Spleen (tissue), 11 donors: ENCODE measurements at regions not wholly inside any gene's neighbourhood (a gene's known extent, or its start where the extent isn't known, plus 50 kb on each side); places are given as distances from the start of the nearest gene placed in this dataset.
"Not testable (repeated sequence)": the region's sequence is repeated elsewhere in the genome, so short reads cannot be mapped to it uniquely, and the experiment has no call there.

Experiments
- DNase-seq: peaks from one replicate; pipeline ENCODE4 v3.0.0-alpha.2; 2020
- H3K27ac ChIP-seq, 8 donors: fragments of 200-600 bp; sonication (generic) in 7 of 8; 1 replicate in 4 of 8; 2 replicates in 4 of 8; pipeline versions ENCODE4 v1.5.0 to v1.8.0; 2016 to 2021; ENCODE audit warnings: inconsistent platforms in 4 of 8, mild to moderate bottlenecking in 4 of 8, moderate library complexity in 1 of 8
- H3K27me3 ChIP-seq, 7 donors: fragments of 200-600 bp; sonication (generic) in 6 of 7; replicated peaks in 1 of 7; 1 replicate in 4 of 7; 2 replicates in 3 of 7; pipeline versions ENCODE4 v1.5.0 to v1.8.0; 2016 to 2021; ENCODE audit warnings: inconsistent platforms in 3 of 7, mild to moderate bottlenecking in 1 of 7
- H3K36me3 ChIP-seq, 6 donors: fragments of 200-600 bp; sonication (generic) in 5 of 6; 1 replicate in 4 of 6; 2 replicates in 2 of 6; pipeline versions ENCODE4 v1.5.0 to v1.8.0; 2016 to 2021; ENCODE audit warnings: inconsistent platforms in 2 of 6
- H3K4me1 ChIP-seq, 6 donors: fragments of 200-600 bp; sonication (generic) in 5 of 6; 1 replicate in 3 of 6; 2 replicates in 3 of 6; pipeline versions ENCODE4 v1.5.0 to v1.8.0; 2016 to 2021; ENCODE audit warnings: inconsistent platforms in 3 of 6
- H3K4me3 ChIP-seq, 8 donors: fragments of 200-600 bp; sonication (generic) in 7 of 8; 1 replicate in 4 of 8; 2 replicates in 4 of 8; pipeline versions ENCODE4 v1.5.0 to v1.8.0; 2016 to 2021; ENCODE audit warnings: inconsistent platforms in 4 of 8, mild to moderate bottlenecking in 4 of 8, moderate library complexity in 2 of 8
- H3K9me3 ChIP-seq, 8 donors: fragments of 200-600 bp; sonication (generic) in 7 of 8; 1 replicate in 4 of 8; 2 replicates in 4 of 8; pipeline versions ENCODE4 v1.5.0 to v1.8.0; 2016 to 2021; ENCODE audit warnings: inconsistent platforms in 4 of 8
- POLR2A ChIP-seq, 3 donors: fragments of 450-650 bp; IDR thresholded peaks; one replicate each; pipeline ENCODE4 v1.5.1; 2017; ENCODE audit warnings: antibody characterized with exemption in 3 of 3, mild to moderate bottlenecking in 1 of 3
- POLR2AphosphoS5 ChIP-seq, 3 donors: sonication (generic); formaldehyde crosslinking; IDR thresholded peaks; one replicate each; pipeline ENCODE4 v1.5.1; 2017; ENCODE audit warnings: antibody characterized with exemption in 3 of 3
- WGBS, 5 donors: extraction: QIAGEN DNeasy Blood & Tissue Kit in 3 of 5; methylation state at CpG; one replicate each; pipeline versions ENCODE4 v1.1.5 to v1.1.7; 2013 to 2018; 5-methylcytosine and 5-hydroxymethylcytosine counted together
- intact Hi-C: fragments of 100-400 bp; cut with DNase I; formaldehyde crosslinking; loops from one replicate; pipeline ENCODE4 v1.15.0; 2023; ENCODE audit warnings: low total_unique reads
- TF ChIP-seq, protein P1 (sequence below), 11 experiments: fragments of 200-600 bp in 7 of 11; fragments of 450-650 bp in 4 of 11; sonication (generic) in 4 of 11; IDR thresholded peaks in 8 of 11; conservative IDR thresholded peaks in 3 of 11; 1 replicate in 7 of 11; 2 replicates in 4 of 11; pipeline versions ENCODE4 v1.4.0 to v1.8.0; 2016 to 2021; ENCODE audit warnings: antibody characterized with exemption in 11 of 11, inconsistent platforms in 4 of 11, mild to moderate bottlenecking in 1 of 11
- donor health status: healthy with polysubstance abuse.
- donor health status: DM: no; HTN: no; CAD: no; lungs with moderate emphysema.
- donor health status: DM: no; HTN: no; CAD: no.
- donor health status: Bipolar disorder and iron deficiency.
- donor health status: healthy.
- donor health status: DM: no; HTN: no; CAD: no.
- donor health status: DM: yes; HTN: yes; CAD: no.

DNA sequence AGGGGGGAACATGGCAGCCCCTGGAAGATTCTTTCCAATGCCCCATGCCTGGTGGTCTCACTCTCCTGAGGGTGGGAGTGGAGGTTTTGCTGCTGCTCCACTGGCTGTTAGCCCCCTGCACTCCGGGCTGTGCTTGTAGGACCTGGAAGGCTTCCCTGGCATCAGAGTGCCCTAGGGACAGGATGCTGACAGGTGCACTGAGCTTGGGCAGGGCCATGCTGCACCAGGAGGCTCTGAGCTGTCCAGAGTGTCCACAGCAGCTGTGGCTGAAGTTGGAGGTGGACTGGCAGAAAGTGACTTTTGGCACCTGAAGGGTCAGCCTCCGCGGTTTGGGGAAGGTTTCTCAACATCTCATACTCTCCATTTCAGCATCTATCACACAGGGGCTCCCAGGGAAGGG is 249.1 kb downstream of the GADD45G start:
- Histone ChIP-seq H3K9me3 (no peaks in the 10 kb centered on the region), H3K27ac (no peak overlapping the region), H3K27me3 (peaks cover 0 to 4% (median 0%) of the 10 kb centered on the region in 7 donors), H3K36me3 (no peaks in the 10 kb centered on the region), H3K4me1 (no peaks in the 10 kb centered on the region), H3K4me3 (no peak overlapping the region)
- intact Hi-C loops: no loop called here
- 87 to 95% (median 90%) methylated on average over 1 to 3 of the region's 3 CpGs for WGBS, 5 donors
- TF ChIP-seq POLR2AphosphoS5 (IDR thresholded peaks at IDR 0.05) (no peak), POLR2A (IDR thresholded peaks at IDR 0.05) (no peak)
- TF ChIP-seq, protein P1, sequence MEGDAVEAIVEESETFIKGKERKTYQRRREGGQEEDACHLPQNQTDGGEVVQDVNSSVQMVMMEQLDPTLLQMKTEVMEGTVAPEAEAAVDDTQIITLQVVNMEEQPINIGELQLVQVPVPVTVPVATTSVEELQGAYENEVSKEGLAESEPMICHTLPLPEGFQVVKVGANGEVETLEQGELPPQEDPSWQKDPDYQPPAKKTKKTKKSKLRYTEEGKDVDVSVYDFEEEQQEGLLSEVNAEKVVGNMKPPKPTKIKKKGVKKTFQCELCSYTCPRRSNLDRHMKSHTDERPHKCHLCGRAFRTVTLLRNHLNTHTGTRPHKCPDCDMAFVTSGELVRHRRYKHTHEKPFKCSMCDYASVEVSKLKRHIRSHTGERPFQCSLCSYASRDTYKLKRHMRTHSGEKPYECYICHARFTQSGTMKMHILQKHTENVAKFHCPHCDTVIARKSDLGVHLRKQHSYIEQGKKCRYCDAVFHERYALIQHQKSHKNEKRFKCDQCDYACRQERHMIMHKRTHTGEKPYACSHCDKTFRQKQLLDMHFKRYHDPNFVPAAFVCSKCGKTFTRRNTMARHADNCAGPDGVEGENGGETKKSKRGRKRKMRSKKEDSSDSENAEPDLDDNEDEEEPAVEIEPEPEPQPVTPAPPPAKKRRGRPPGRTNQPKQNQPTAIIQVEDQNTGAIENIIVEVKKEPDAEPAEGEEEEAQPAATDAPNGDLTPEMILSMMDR (IDR thresholded peaks at IDR 0.05 in 8 of 11, conservative IDR thresholded peaks at IDR 0.05 in 3 of 11): no peak
- peak; percentile 40 for DNase-seq

DNA sequence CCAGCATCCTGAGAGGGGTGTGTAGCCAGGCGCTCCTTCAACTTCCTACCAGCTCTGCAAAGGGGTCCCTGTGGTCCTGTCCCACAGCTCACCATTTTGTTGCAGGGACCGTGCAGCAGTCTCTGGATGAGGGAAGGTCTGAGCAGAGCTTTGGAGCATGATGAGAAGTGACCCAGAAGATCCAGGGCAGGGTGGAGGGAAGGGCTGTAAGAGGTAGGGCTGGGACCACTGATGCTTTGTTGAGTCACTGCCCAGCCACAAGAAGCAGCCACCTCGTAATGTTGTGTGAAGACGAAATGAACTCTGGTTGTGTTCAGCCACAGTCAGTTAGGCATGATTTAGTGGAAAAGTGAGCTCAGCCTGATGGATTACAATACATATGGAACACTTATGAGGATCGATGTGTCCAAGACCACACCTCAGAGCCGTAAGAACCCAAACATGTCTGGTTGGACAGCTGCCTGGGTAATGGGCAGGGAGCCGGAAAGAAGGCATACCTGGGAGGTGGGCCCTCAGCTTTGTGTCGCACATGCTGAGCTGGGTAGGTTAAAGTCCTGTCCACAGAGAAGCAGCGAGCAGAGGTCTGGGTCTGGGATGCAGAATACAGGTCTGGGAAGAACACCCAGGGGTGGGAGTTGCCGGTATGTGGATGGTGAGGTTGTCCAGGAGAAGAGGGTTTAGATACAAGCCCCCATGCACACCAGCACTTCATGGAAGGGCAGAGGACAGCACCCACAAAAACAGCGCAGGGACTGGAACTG is 250.1 kb downstream of the GADD45G start:
- WGBS, 5 donors: 80 to 96% (median 88%) methylated on average over 10 to 11 of the region's 11 CpGs

DNA sequence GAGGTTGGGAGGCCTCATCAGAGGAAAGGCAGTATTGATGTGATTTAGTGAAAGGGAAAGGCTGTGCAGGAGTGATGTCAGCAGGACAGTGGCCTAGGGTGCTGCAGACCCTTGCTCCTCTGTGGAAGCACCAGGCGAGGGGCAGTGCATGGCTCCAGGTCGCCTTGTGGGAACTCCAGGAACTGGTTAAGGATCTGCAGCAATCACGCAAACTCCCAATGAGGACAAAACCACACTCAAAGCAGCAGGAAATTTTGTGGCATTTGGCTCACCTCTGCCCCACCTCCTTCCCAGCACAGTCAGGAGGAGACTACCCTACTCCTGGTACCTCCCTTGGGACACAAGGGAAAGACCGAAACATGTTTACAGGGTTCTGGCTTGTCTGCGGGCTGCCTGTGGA is 251.5 kb downstream of the GADD45G start:
- intact Hi-C loops, H3K4me3 ChIP-seq, H3K27ac ChIP-seq, H3K9me3 ChIP-seq, H3K36me3 ChIP-seq, H3K4me1 ChIP-seq: not testable (repeated sequence)
- H3K27me3 ChIP-seq: peaks cover 0 to 11% (median 0%) of the 10 kb centered on the region in 7 donors
- 76 to 91% (median 88%) methylated on average over 5 of the region's 5 CpGs for WGBS, 5 donors
- DNase-seq: peak; percentile 38

More for the DNA sequence above, 250.1 kb downstream of the GADD45G start:
- Histone ChIP-seq H3K4me3 (no peak overlapping the region), H3K27me3 (peaks cover 0 to 4% (median 0%) of the 10 kb centered on the region in 7 donors), H3K9me3 (no peaks in the 10 kb centered on the region), H3K36me3 (no peaks in the 10 kb centered on the region), H3K27ac (no peak overlapping the region), H3K4me1 (no peaks in the 10 kb centered on the region)
- TF ChIP-seq, protein P1 (IDR thresholded peaks at IDR 0.05 in 8 of 11, conservative IDR thresholded peaks at IDR 0.05 in 3 of 11): no peak
- TF ChIP-seq POLR2AphosphoS5 (IDR thresholded peaks at IDR 0.05) (no peak), POLR2A (IDR thresholded peaks at IDR 0.05) (no peak)
- DNase-seq: peak; percentile 16
- intact Hi-C loops: no loop called here

DNA sequence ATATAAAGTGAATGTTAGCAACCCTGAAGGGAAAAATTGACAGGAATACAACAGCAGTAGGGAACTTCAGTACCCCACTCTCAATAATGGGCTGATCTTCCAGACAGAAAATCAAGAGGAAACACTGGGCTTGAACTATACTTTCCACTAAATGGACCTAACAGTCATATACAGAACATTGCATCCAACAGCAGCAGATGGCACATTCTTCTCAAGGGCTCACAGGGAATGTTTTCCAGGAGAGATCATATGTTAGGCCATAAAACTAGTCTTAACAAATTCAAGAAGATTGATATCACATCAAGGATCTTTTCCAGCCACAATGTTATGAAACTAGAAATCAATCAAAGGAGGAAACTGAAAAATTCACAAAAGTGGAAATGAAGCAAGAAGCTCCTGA is 252.1 kb downstream of the GADD45G start:
- intact Hi-C loops, H3K4me3 ChIP-seq, H3K9me3 ChIP-seq, H3K36me3 ChIP-seq, H3K4me1 ChIP-seq, DNase-seq, H3K27ac ChIP-seq: not testable (repeated sequence)
- peaks cover 0 to 11% (median 0%) of the 10 kb centered on the region in 7 donors for H3K27me3 ChIP-seq

DNA sequence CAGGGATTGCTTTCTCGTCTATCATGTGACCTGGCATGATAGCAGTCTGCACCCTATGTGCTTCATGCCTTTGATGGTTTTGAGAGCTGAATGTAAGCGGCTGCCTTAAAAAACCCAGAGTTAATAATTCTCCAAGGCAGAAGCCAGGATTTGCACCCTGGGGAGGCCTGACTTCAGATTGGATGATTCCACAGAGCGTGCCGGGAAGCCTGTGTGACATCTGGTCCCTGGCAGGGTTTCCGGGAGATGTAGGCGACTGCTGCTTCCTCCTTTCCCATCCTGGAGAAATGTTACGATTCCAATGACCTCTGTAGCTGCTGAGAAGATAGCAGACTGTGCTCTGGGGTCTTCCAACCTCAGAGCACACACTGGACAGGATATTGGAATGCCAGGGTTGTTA is 255.0 kb downstream of the GADD45G start:
- H3K27ac ChIP-seq, H3K4me1 ChIP-seq, intact Hi-C loops, H3K36me3 ChIP-seq, H3K4me3 ChIP-seq, H3K9me3 ChIP-seq, H3K27me3 ChIP-seq: not testable (repeated sequence)
- 70 to 81% (median 73%) methylated on average over 7 of the region's 7 CpGs for WGBS, 5 donors
- DNase-seq: peak; percentile 17

DNA sequence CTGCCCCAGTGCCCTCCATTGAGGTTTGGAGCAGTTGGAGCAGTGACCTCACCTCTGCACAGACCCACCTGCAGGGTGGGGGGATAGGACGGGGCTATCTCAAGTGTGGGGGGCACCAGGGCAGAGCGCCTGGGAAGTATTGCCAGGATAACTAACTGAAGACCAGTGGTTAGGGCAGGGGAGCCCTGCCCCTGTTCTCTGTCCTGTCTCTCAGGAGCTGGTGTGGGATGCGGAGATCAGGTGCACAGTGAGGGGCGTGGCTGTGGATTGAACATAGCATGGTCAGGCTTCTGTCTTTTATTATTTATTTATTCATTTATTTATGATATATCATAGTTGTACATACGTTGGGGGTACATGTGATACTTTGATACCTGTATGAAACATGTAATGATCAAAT is 256.6 kb downstream of the GADD45G start:
- H3K36me3 ChIP-seq: not testable (repeated sequence)
- DNase-seq: peak; percentile 28

More for the DNA sequence above, 256.6 kb downstream of the GADD45G start:
- H3K4me3 ChIP-seq, intact Hi-C loops, H3K27me3 ChIP-seq, H3K4me1 ChIP-seq, H3K27ac ChIP-seq, H3K9me3 ChIP-seq: not testable (repeated sequence)
- WGBS, 5 donors: 82 to 93% (median 89%) methylated on average over 5 of the region's 5 CpGs
